OCI-M1 (cell line): ENCODE measurements at regions not wholly inside any gene's neighbourhood (a gene's known extent, or its start where the extent isn't known, plus 50 kb on each side); places are given as distances from the start of the nearest gene placed in this dataset.
"Not testable (repeated sequence)": the region's sequence is repeated elsewhere in the genome, so short reads cannot be mapped to it uniquely, and the experiment has no call there.

Experiments used
- DNase-seq: peaks from one replicate; lab custom pipeline; 2025; lab: John Stamatoyannopoulos, UW

DNA sequence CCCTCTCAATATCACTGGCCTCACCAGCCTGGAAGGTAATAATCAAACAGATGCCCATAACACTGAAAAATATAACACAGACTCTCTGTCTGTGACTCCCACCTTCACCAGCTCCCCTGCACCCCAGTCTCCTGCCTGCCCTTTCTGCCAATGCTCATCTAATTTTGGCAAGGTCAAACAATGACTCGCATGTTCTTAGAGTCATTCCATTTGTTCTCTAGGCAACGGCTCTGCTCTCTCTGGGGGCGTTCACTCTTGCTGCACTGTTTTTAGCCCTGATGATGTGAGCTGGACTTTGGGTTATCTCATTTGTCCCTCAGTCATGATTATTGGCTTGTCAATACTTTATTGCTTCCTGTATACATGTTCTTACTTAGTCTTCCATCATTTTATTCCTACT is 691.8 kb downstream of the FLRT2 start:
- peak; percentile 69 for DNase-seq

DNA sequence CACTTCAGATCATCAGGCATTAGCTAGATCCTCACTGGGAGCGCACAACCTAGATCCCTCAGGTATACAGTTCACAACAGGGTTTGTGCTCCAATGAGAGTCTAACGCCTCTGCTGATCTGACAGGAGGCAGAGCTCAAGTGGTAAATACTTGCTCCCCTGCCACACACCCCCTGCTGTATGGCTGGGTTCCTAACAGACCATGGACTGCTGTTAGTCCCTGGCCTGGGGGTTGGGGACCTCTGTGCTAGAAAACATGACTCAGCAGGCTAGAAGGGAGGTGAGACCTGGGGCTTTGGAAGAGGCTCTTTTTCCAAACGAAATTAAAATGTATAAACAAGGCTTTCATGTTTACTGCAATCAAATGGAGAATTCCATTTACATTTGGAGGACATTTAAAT is 691.1 kb downstream of the FLRT2 start:
- DNase-seq, result peak; percentile 87

- DNase-seq, result peak; percentile 69
Measured at GRCh38 chr14:86217523-86217922, 687.6 kb downstream of the FLRT2 start.

GRCh38 chr14:86203843-86204242 is 673.9 kb downstream of the FLRT2 start:
- DNase-seq, result peak; percentile 87

DNA sequence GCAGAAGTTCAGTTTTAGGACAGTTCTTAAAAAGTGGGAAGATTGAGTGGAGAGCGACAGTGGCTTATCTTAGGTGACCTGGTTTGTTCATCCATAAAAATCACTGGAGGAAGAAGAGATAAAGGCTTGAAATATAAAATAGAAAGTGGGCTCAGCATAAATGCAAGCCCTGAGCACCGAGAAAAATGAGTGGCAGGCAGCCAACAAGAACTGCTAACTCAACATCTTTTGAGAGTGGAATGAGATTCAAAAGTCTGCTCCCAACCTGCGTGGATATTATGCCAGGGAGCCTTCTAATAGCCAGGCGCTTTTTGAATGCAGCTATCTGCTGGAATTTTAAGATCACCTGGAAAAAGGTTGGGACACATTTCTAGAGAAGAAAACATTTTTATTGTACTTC is 666.5 kb downstream of the FLRT2 start:
- DNase-seq, result peak; percentile 34

DNA sequence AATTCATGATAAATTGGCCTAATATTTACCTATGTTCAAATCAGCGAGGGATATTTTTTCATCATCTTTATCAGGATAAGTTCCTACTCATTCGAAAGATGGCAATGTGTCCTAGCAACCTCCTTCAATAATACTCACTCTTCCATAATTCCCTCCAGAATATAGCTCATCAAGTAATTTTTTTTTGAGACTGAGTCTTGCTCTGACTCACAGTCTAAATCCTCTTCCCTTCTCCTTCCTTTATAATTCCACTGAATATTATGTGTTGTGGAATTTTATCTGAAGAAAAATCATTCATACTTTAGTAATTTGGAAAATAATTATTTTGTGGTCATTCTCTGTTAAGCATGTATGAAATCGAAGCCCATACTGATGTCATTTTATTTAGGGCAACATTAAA is 663.8 kb downstream of the FLRT2 start:
- no peak for DNase-seq

GRCh38 chr14:86179980-86180379 is 650.0 kb downstream of the FLRT2 start:
- DNase-seq, result no peak

- DNase-seq, result no peak
Measured at GRCh38 chr14:86168371-86168770, 638.4 kb downstream of the FLRT2 start.

DNA sequence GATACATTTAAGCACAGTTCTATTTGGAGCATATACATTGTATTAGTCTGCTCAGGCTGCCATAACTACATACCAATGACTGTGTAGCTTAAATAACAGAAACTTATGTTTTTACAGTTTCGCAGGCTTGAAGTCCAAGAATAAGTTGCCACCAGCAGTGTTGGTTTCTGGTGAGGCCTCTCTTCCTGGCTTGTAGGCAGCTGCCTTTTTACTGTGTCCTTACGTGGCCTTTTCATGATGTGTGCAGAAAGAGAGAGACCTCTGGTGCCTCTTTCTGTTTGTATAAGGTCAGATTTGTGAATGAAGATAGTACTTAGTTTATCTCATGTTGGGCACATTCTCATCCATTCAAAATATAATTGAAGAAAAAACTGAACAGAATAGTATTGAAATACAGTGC is 636.6 kb downstream of the FLRT2 start:
- no peak for DNase-seq

DNA sequence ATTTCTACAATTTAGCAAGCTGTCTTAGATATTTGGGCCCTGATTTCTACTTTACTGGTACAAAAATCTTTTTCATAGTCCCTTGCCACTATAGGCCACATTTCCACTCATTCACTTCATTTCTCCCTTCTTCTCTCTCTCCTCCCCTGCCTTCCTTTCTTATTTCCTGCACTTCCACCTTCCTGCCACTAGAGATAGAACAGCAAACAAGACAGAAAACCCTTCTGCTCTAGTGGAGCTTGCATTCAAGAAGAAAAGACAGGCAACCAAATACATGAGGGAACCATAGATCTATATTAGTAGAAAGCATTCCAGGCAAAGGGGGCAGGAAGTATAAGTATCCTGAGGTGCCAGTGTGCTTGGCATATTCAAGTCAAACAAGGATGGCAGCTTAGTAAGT is 623.5 kb downstream of the FLRT2 start:
- peak; percentile 7 for DNase-seq

DNA sequence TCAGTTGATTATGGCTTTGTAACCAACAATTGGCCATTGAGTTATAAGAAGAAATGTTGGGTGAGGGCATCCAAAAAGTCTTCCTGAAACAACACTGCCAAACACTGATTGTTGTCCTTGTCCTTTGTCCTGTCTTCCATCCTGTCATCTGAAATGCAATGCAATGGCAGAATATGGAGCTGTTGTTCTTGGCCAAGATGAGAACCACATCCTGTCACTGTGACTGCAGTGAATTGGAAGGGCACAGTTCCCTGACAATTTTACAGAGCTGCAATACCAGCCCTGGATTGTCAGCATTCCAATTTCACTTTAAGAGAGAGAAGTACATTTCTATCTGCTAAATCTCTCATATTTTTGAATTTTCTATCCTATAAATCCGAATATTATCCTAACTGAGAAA is 613.3 kb downstream of the FLRT2 start:
- DNase-seq, result no peak

DNA sequence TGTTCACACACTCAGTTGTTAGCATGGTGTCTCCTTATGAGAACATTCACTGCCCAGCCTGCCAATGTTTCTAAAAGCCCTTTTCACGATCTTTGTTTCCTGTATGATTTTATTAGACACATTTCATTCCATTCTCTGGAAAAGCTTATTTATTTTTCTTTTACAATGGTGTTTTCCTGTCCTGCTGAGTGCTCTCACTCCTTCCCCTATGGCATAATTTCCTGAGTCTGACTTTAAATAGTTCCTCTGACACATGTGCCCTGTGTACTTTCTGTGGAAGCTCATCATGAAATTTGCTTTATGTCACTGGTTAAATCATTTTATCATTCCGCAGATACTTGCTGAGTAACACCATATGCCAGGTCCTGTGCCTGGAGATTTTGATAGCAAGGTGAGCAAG is 612.0 kb downstream of the FLRT2 start:
- no peak for DNase-seq

DNA sequence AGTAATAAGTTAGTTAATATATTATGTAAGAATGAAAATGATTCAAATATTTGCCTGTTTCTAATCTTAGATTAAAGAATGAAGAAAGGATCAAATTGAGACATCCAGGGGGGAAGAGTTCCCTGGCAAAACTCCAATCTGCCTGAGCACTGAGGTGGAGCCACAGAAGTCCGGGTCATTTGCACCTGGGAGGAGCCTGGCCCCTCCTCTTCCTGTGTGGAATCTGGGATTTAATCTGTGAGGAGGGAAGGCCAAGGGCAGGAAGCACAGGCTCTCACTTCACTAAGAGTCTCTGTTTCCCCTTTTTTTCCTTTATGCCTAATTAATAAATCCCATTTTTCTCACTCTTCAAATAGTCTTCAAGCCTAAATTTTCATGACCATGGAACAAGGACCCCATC is 599.5 kb downstream of the FLRT2 start:
- DNase-seq, result no peak

DNA sequence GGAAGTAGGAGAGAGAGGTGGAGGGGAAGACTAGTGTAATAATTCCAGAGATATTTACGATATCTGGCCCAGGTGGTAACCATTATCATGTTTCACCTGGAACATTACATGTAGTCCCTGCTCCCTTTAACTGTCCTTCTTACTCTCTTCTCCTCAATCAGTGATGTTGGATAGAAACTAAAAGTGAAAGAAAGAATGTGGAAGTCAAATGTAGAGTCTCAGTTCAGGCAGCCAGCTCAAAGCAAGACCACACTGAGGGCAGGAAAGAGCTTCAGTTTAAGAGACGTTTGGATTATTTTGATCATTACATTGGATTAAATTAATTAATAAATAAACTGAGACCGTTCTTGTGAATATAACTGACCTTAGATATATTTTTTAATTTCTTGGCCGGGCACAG is 594.4 kb downstream of the FLRT2 start:
- peak; percentile 40 for DNase-seq

- no peak for DNase-seq
Measured at GRCh38 chr14:86115972-86116371, 586.0 kb downstream of the FLRT2 start.

DNA sequence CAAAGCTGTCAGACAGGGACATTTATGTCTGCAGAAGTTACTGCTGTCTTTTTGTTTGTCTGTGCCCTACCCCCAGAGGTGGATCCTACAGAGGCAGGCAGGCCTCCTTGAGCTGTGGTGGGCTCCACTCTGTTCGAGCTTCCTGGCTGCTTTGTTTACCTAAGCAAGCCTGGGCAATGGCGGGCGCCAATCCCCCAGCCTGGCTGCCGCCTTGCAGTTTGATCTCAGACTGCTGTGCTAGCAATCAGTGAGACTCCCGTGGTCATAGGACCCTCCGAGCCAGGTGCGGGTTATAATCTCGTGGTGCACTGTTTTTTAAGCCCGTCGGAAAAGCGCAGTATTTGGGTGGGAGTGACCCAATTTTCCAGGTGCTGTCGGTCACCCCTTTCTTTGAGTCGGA is 580.9 kb downstream of the FLRT2 start:
- not testable (repeated sequence) for DNase-seq

DNA sequence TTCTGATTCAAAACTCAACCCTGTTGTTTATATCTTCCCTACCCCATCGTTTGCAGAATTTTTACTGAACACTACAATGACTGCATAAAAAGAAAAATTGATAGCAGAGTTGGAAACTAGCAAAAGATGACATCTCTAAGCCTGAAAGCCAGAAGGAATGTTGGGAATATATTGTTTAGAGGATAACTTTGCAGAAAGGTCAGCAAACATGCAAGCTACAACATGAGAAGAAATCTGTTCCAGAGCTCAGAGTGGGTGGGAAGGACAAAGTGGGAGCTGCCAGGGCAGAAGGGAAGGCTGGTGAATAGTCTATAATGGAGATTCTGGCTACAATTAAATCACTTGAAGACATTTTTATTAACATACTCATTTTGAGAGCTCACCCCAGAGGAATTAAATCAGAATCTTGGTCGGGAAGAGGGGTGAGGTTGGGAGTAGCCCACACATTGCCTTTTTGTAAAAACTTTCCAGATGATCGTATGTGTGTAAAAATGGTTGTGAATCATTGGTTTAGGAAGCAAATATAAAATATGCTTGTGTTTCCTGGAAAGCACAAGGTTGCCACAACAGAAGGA is 574.8 kb downstream of the FLRT2 start:
- DNase-seq, result no peak

GRCh38 chr14:86094512-86094911 is 564.6 kb downstream of the FLRT2 start:
- no peak for DNase-seq

- no peak for DNase-seq
Measured at GRCh38 chr14:86091811-86092210, 561.9 kb downstream of the FLRT2 start.

DNA sequence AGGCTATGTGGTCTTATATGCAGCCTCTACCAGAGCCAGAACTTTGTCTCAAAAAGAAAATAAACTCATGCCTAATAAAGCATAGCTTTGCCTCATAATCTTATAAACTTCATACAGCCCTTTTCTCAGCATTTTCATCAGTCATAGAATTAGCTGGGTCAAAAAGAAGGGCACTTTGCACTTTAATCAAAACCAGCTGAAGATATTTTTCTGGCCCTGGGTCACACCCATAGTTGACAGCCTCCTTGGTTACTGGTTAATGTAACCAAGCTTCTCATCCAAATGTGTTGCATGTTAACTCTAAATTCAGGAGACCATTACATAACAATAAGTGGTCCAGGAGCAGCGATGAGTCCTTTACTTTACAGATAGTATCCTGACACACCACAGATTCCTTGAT is 558.2 kb downstream of the FLRT2 start:
- DNase-seq, result no peak

- peak; percentile 30 for DNase-seq
Measured at GRCh38 chr14:86087377-86087776, 557.4 kb downstream of the FLRT2 start.

GRCh38 chr14:86086962-86087361 is 557.0 kb downstream of the FLRT2 start:
- no peak for DNase-seq

GRCh38 chr14:86084097-86084496 is 554.2 kb downstream of the FLRT2 start:
- peak; percentile 53 for DNase-seq

DNA sequence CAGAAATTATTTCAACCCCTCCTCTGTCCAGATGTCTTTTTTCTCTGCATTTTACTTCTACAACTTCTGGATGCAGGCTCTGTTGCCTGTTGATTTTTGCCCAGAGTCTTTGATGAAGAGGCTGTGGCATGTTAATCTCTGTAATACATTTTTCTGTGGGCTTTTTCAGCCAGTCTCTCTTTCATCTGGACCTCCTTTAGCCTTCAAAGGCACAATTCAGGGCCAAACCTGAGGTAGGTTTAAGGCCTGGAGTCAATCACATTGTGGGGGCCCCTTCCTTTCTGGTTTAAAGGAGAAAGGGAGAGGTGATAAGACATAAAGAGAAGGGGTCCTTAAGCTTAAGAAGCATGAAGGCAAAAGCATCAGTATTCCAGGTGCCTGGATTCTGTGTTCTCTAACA is 553.7 kb downstream of the FLRT2 start:
- no peak for DNase-seq
